Peyer's patch (tissue), 4 donors: ENCODE measurements at regions not wholly inside any gene's neighbourhood (a gene's known extent, or its start where the extent isn't known, plus 50 kb on each side); places are given as distances from the start of the nearest gene placed in this dataset.

Source experiments
- DNase-seq, 3 donors: peaks; one replicate each; pipeline ENCODE4 v3.0.0-alpha.2; 2017 to 2019
- H3K27ac ChIP-seq, 4 donors: fragments of 200-600 bp; sonication (generic); one replicate each; pipeline ENCODE4 v1.5.1; 2016 to 2019
- H3K27me3 ChIP-seq, 2 donors: fragments of 200-600 bp; sonication (generic); one replicate each; pipeline ENCODE4 v1.5.1; 2019
- H3K36me3 ChIP-seq, 3 donors: fragments of 200-600 bp; sonication (generic); one replicate each; pipeline ENCODE4 v1.5.1; 2016 to 2019
- H3K4me1 ChIP-seq, 4 donors: fragments of 200-600 bp; sonication (generic); one replicate each; pipeline ENCODE4 v1.5.1; 2016 to 2019
- H3K4me3 ChIP-seq, 4 donors: fragments of 200-600 bp; sonication (generic); 1 replicate in 3 of 4; 2 replicates in 1 of 4; pipeline ENCODE4 v1.5.1; 2016 to 2019; ENCODE audit warnings: mild to moderate bottlenecking in 1 of 4
- H3K9me3 ChIP-seq, 4 donors: fragments of 200-600 bp; sonication (generic); one replicate each; pipeline ENCODE4 v1.5.1; 2016 to 2019; ENCODE audit warnings: mild to moderate bottlenecking in 1 of 4
- POLR2A ChIP-seq, 2 donors: fragments of 450-650 bp; IDR thresholded peaks; one replicate each; pipeline ENCODE4 v1.5.1; 2017; ENCODE audit warnings: antibody characterized with exemption in 2 of 2, mild to moderate bottlenecking in 2 of 2, moderate library complexity in 2 of 2
- TF ChIP-seq, protein P1 (sequence below), 6 experiments: fragments of 450-650 bp in 4 of 6; fragments of 200-600 bp in 2 of 6; sonication (generic) in 1 of 6; IDR thresholded peaks; one replicate each; pipeline ENCODE4 v1.5.1; 2017 to 2019; ENCODE audit warnings: antibody characterized with exemption in 6 of 6, mild to moderate bottlenecking in 3 of 6, moderate library complexity in 1 of 6

DNA sequence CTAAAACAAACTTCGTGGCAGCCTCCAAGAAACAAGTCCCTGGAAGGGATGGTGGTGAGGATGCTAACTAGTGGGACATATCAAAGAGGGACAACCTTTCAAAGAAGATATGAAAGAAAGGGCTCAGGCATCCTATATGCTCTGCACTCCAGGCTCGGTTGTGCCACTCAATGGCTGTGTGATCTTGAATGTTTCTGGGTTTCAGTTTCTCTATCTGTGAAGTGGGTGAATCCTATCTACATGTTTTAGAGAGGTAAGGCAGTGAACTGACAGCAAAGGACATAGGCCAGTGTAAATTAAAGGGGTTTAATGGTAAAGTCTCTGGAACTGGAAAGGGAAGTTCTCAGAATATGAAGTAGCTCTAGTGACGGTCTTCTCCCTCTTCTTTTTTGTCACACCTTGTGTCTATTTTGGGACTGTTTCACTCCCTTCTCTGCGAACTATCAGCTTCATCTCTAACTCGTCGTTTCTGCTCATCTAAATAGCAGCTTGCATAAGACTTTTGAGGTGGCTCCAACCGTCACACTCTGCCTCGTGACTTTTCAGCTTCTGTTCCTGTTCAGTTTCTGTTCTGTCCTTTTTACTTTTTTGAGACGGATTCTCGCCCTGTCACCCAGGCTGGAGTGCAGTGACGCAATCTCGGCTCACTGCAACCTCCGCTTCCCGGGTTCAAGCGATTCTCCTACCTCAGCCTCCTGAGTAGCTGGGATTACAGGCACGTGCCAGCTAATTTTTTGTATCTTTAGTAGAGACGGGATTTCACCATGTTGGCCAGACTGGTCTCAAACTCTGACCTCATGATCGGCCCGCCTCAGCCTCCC lies 273.6 kb downstream of the SUDS3 start:
- no peak overlapping the region for H3K27ac ChIP-seq
- H3K27me3 ChIP-seq = no peaks in the 10 kb centered on the region
- no peaks in the 10 kb centered on the region for H3K9me3 ChIP-seq
- no peaks in the 10 kb centered on the region for H3K36me3 ChIP-seq
- no peak overlapping the region for H3K4me3 ChIP-seq
- H3K4me1 ChIP-seq = no peaks in the 10 kb centered on the region
- DNase-seq = no peak
- no peak for TF ChIP-seq POLR2A (IDR thresholded peaks at IDR 0.05)
- TF ChIP-seq, protein P1, sequence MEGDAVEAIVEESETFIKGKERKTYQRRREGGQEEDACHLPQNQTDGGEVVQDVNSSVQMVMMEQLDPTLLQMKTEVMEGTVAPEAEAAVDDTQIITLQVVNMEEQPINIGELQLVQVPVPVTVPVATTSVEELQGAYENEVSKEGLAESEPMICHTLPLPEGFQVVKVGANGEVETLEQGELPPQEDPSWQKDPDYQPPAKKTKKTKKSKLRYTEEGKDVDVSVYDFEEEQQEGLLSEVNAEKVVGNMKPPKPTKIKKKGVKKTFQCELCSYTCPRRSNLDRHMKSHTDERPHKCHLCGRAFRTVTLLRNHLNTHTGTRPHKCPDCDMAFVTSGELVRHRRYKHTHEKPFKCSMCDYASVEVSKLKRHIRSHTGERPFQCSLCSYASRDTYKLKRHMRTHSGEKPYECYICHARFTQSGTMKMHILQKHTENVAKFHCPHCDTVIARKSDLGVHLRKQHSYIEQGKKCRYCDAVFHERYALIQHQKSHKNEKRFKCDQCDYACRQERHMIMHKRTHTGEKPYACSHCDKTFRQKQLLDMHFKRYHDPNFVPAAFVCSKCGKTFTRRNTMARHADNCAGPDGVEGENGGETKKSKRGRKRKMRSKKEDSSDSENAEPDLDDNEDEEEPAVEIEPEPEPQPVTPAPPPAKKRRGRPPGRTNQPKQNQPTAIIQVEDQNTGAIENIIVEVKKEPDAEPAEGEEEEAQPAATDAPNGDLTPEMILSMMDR (IDR thresholded peaks at IDR 0.05) = no peak

DNA sequence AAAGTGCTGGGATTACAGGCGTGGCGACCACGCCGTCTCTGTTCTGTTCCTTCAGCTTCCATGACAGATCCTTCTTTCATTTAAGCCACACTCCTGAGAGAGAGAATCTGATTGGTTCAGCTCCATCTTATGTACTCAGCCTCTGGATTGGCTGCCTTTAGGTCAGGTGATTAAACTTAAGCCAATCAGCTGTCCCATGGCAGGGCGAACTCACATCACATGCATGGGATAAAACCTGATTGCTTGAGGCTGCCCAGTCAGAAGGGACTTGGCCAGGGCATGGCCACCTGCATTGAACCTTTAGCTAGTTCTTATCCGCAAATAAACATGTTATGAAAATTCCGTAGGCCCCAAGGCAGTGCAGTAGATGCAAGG lies 274.2 kb downstream of the SUDS3 start:
- no peak for DNase-seq
- H3K27ac ChIP-seq = no peak overlapping the region
- TF ChIP-seq POLR2A (IDR thresholded peaks at IDR 0.05) = no peak
- TF ChIP-seq, protein P1 (IDR thresholded peaks at IDR 0.05) = no peak
- no peaks in the 10 kb centered on the region for H3K36me3 ChIP-seq
- H3K4me1 ChIP-seq = no peaks in the 10 kb centered on the region
- H3K27me3 ChIP-seq = no peaks in the 10 kb centered on the region
- H3K4me3 ChIP-seq = no peak overlapping the region
- H3K9me3 ChIP-seq = no peaks in the 10 kb centered on the region

DNA sequence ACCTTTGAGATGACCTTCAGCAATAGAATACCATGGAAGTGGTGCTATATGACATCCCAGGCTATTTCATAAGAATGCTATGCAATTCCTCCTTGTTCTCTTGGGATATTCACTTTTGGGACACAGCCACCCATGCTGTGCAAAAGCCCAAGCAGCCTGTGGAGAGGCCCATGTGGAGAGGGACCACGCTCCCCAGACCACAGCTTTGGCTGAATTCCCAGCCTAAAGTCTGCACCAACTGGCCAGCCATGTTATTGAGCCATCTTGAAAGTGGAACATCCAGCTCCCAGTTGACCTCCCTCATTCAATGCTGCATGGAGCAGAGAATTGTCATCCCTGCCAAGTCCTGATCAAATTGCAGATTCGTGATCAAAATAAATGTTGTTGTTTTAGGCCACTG lies 275.1 kb downstream of the SUDS3 start:
- no peak overlapping the region for H3K27ac ChIP-seq
- no peak for DNase-seq
- H3K27me3 ChIP-seq = no peaks in the 10 kb centered on the region
- H3K4me1 ChIP-seq = no peaks in the 10 kb centered on the region
- no peaks in the 10 kb centered on the region for H3K36me3 ChIP-seq
- no peaks in the 10 kb centered on the region for H3K9me3 ChIP-seq
- H3K4me3 ChIP-seq = no peak overlapping the region
- no peak for TF ChIP-seq POLR2A (IDR thresholded peaks at IDR 0.05)
- TF ChIP-seq, protein P1 (IDR thresholded peaks at IDR 0.05) = no peak

DNA sequence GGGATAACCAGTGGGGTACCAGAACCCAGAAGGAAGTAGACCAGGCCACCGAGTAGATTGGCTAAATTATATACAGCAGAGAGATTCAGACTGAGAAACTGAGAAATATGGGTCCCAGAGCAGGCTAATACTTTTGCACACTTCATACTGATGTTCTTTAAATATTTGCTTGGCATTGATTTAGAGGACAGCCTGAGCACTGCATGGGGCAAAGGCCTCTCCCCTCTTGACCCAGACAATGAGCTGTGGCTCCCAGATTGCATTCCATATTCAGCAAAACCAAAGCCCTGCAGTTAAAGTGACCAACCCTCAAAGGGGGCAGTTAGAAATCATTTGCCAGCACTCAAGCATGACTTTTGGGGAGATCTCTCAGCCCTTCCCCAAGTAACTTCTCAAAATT lies 279.2 kb downstream of the SUDS3 start:
- no peak for TF ChIP-seq POLR2A (IDR thresholded peaks at IDR 0.05)
- TF ChIP-seq, protein P1 (IDR thresholded peaks at IDR 0.05) = no peak
- Histone ChIP-seq H3K27ac (no peak overlapping the region), H3K4me1 (no peaks in the 10 kb centered on the region), H3K4me3 (no peak overlapping the region), H3K36me3 (no peaks in the 10 kb centered on the region), H3K27me3 (no peaks in the 10 kb centered on the region), H3K9me3 (no peaks in the 10 kb centered on the region)
- no peak for DNase-seq

DNA sequence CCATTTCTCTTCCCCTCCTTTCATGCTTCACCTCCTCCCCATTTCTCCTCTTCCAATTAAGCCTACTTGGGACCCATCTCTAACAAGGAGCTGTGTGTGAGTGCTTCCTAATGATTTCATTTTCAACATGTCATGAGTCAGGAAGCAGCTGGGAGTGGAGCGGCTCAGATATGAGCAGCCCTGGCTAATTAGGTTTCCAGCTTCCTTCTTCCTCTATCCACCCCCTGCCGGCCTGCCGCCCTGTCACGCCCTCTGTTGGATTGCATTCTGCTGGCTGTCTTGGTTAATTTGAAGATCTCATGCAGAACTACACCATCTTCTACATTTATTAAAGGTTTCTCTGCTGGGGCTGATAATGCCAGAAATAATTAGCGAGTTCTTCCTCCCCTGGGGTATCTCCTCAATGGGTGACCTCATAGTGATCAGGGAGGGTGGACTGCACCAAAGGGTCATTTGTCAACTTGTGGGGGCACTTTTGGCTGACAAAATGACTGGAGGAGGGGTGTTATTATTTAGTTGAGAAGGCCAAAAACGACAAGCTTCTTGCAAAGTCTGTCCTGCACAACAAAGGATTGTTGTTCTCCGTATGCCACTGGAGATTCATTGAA lies 300.9 kb upstream of the SRRM4 start:
- no peaks in the 10 kb centered on the region for H3K4me1 ChIP-seq
- TF ChIP-seq POLR2A (IDR thresholded peaks at IDR 0.05) = no peak
- TF ChIP-seq, protein P1 (IDR thresholded peaks at IDR 0.05) = no peak
- no peaks in the 10 kb centered on the region for H3K9me3 ChIP-seq
- no peak for DNase-seq
- H3K27ac ChIP-seq = no peak overlapping the region
- H3K36me3 ChIP-seq = no peaks in the 10 kb centered on the region
- H3K4me3 ChIP-seq = no peak overlapping the region
- no peaks in the 10 kb centered on the region for H3K27me3 ChIP-seq
